PC-9 (cell line): ENCODE measurements at regions not wholly inside any gene's neighbourhood (a gene's known extent, or its start where the extent isn't known, plus 50 kb on each side); places are given as distances from the start of the nearest gene placed in this dataset.

Experiments
- BruUV-seq: library from RNA; stranded (reverse); fragments of 400-500 nt; replicated peaks from 2 replicates; lab custom pipeline; 2021; lab: Mats Ljungman, UMichigan
- CTCF ChIA-PET: fragments of 300-600 bp; sonication (Branson Sonifier 250); formaldehyde crosslinking; loops from one replicate; lab custom pipeline; 2022; ENCODE audit warnings: antibody characterized with exemption; lab: Charles Lee
- POLR2A ChIA-PET: fragments of 300-600 bp; sonication (Branson Sonifier 250); formaldehyde crosslinking; loops from one replicate; lab custom pipeline; 2022; ENCODE audit warnings: antibody characterized with exemption; ENCODE audit not compliant: unreplicated experiment; lab: Charles Lee
- DNase-seq, 2 experiments: peaks; one replicate each; pipeline versions ENCODE4 v3.0.0 to v3.0.0-alpha.2; 2015 to 2022; ENCODE audit warnings: mixed read lengths in 1 of 2
- H2AFZ ChIP-seq: fragments of 200-600 bp; sonication (generic); 2 replicates; pipeline ENCODE4 v1.8.1; 2017; ENCODE audit warnings: antibody characterized with exemption
- H3F3A ChIP-seq: fragments of 200-600 bp; sonication (generic); 2 replicates; pipeline ENCODE4 v1.8.1; 2017; ENCODE audit warnings: antibody characterized with exemption, mild to moderate bottlenecking, low read depth; ENCODE audit not compliant: insufficient read depth
- H3K27ac ChIP-seq: fragments of 200-600 bp; sonication (generic); 2 replicates; pipeline ENCODE4 v1.6.1; 2016; ENCODE audit warnings: mixed run types
- H3K27me3 ChIP-seq: fragments of 200-600 bp; sonication (generic); 2 replicates; pipeline ENCODE4 v1.6.1; 2016; ENCODE audit warnings: low read depth, mixed run types; ENCODE audit not compliant: insufficient read depth
- H3K36me3 ChIP-seq: fragments of 200-600 bp; sonication (generic); 2 replicates; pipeline ENCODE4 v1.6.1; 2016; ENCODE audit warnings: low read depth, mixed run types
- H3K4me1 ChIP-seq: fragments of 200-600 bp; sonication (generic); replicated peaks from 2 replicates; pipeline ENCODE4 v1.6.1; 2016; ENCODE audit warnings: mixed run types; ENCODE audit not compliant: insufficient read depth
- H3K4me2 ChIP-seq: fragments of 200-600 bp; sonication (generic); 2 replicates; pipeline ENCODE4 v1.6.1; 2017; ENCODE audit warnings: mixed run types
- H3K4me3 ChIP-seq: fragments of 200-600 bp; sonication (generic); 2 replicates; pipeline ENCODE4 v1.6.1; 2016; ENCODE audit warnings: mixed run types
- H3K79me2 ChIP-seq: fragments of 200-600 bp; sonication (generic); 2 replicates; pipeline ENCODE4 v1.6.1; 2017; ENCODE audit warnings: low read depth, mixed run types
- H3K9me2 ChIP-seq: fragments of 200-600 bp; sonication (generic); 2 replicates; pipeline ENCODE4 v1.8.1; 2017; ENCODE audit warnings: mild to moderate bottlenecking; ENCODE audit not compliant: insufficient read depth
- H3K9me3 ChIP-seq: fragments of 200-600 bp; sonication (generic); 2 replicates; pipeline ENCODE4 v1.8.1; 2016; ENCODE audit warnings: low read depth; ENCODE audit not compliant: insufficient read depth
- H4K20me1 ChIP-seq: fragments of 200-600 bp; sonication (generic); 2 replicates; pipeline ENCODE4 v1.8.1; 2017; ENCODE audit not compliant: insufficient read depth
- CTCF ChIP-seq: fragments of 200-600 bp; sonication (generic); conservative IDR thresholded peaks from 2 replicates; pipeline ENCODE4 v1.6.1; 2017; ENCODE audit warnings: mixed run types, antibody characterized with exemption, mild to moderate bottlenecking, moderate library complexity
- EZH2 ChIP-seq: fragments of 200-600 bp; sonication (generic); IDR thresholded peaks from 2 replicates; pipeline ENCODE4 v1.8.0; 2017; ENCODE audit warnings: antibody characterized with exemption, low read depth
- intact Hi-C: fragments of 100-400 bp; cut with micrococcal nuclease; formaldehyde crosslinking; loops from one replicate; pipeline ENCODE4 v1.10.0; 2022; ENCODE audit not compliant: unreplicated experiment

DNA sequence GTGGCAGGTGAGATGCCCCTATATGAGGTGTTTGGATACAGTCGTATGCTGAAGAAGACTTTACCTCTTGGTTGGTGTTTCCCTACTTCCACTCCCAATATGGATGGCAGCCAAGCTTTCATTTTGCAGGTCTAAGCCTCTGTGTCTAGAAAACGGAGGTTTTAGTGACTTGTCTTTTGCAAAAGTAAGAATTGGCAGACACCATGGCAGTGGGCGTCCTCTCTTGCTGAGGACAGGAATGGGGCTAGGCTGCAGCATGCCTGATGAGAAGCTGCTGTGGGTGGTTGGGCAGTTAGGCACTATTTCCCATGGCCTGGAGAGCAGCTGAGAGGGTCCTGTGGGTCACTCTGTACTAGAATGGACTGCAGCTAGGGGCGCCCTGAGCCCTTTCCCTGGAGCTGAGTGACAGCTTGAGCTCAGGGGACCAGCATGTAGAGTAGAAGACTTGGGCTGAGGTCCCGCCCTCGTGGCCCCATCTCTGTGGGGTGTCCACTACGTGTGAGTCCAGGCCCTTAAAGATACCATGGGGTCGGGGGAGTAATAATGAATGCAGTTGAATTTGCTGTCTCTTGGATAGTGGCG lies 127.4 kb downstream of the CDH26 start:
- no peak overlapping the region for H3K27ac ChIP-seq
- no peaks in the 10 kb centered on the region for H3K4me1 ChIP-seq
- BruUV-seq, result no TSS peak
- no peak overlapping the region for H2AFZ ChIP-seq
- H3K4me2 ChIP-seq, result no peak overlapping the region
- H3F3A ChIP-seq, result no peaks in the 10 kb centered on the region
- intact Hi-C loops, result no loop called here
- TF ChIP-seq CTCF (no peak), EZH2 (no peak)
- no peaks in the 10 kb centered on the region for H3K9me2 ChIP-seq
- H3K27me3 ChIP-seq, result peaks cover 77% of the 10 kb centered on the region
- CTCF ChIA-PET, result no interaction called here
- no peaks in the 10 kb centered on the region for H3K9me3 ChIP-seq
- no peaks in the 10 kb centered on the region for H3K36me3 ChIP-seq
- POLR2A ChIA-PET, result no interaction called here
- no peaks in the 10 kb centered on the region for H4K20me1 ChIP-seq
- no peak for DNase-seq
- no peaks in the 10 kb centered on the region for H3K79me2 ChIP-seq
- no peak overlapping the region for H3K4me3 ChIP-seq

GRCh38 chr20:60086821-60087562 lies 128.8 kb downstream of the CDH26 start:
- no peak overlapping the region for H3K4me3 ChIP-seq

DNA sequence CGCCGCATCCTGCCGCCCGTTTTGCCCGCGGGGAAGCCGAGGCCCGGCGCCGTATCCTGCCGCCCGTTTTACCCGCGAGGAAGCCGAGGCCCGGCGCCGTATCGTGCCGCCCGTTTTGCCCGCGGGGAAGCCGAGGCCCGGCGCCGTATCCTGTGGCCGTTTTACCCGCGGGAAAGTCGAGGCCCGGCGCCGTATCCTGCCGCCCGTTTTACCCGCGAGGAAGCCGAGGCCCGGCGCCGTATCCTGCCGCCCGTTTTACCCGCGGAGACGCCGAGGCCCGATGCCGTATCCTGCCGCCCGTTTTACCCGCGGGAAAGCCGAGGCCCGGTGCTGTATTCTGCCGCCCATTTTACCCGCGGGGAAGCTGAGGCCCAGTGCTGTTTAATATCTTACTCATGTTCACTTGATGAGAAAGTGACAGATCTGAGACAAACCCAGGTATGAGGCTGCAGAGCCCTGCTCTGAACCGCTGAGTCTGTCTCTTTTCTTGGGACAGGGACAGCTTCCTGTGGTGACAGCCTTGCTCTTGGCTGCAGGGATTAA lies 129.4 kb downstream of the CDH26 start:
- intact Hi-C loops, result no loop called here
- Histone ChIP-seq H3K79me2 (no peaks in the 10 kb centered on the region), H3F3A (no peaks in the 10 kb centered on the region), H3K36me3 (no peaks in the 10 kb centered on the region), H3K4me1 (no peaks in the 10 kb centered on the region), H3K9me2 (0 out of 2 replicates have a peak, but pooled peaks cover 2% of the 10 kb centered on the region), H3K27me3 (peaks cover 89% of the 10 kb centered on the region), H3K4me3 (no peak overlapping the region), H3K4me2 (no peak overlapping the region), H3K27ac (no peak overlapping the region), H2AFZ (no peak overlapping the region), H4K20me1 (no peaks in the 10 kb centered on the region), H3K9me3 (0 out of 2 replicates have a peak, but pooled peaks cover 5% of the 10 kb centered on the region)
- no TSS peak for BruUV-seq
- ChIA-PET POLR2A (no interaction called here), CTCF (no interaction called here)
- DNase-seq, result no peak
- TF ChIP-seq EZH2 (no peak), CTCF (no peak)

More at GRCh38 chr20:60086821-60087562, 128.8 kb downstream of the CDH26 start:
- ChIA-PET CTCF (no interaction called here), POLR2A (no interaction called here)
- peaks cover 86% of the 10 kb centered on the region for H3K27me3 ChIP-seq
- H3K9me2 ChIP-seq, result no peaks in the 10 kb centered on the region
- BruUV-seq, result no TSS peak
- DNase-seq, result no peak
- no peaks in the 10 kb centered on the region for H4K20me1 ChIP-seq
- intact Hi-C loops, result no loop called here
- no peaks in the 10 kb centered on the region for H3F3A ChIP-seq
- H3K79me2 ChIP-seq, result no peaks in the 10 kb centered on the region
- no peak overlapping the region for H2AFZ ChIP-seq
- no peaks in the 10 kb centered on the region for H3K9me3 ChIP-seq
- H3K27ac ChIP-seq, result no peak overlapping the region
- no peaks in the 10 kb centered on the region for H3K4me1 ChIP-seq
- no peak overlapping the region for H3K4me2 ChIP-seq
- no peaks in the 10 kb centered on the region for H3K36me3 ChIP-seq
- TF ChIP-seq CTCF (no peak), EZH2 (no peak)
